Hypothalamus (tissue), 51 donors: ENCODE measurements at regions not wholly inside any gene's neighbourhood (a gene's known extent, or its start where the extent isn't known, plus 50 kb on each side); places are given as distances from the start of the nearest gene placed in this dataset.
A peak's percentile ranks its signal among the peaks of the same experiment; 100 is the strongest.

ENCODE experiments used
- DNase-seq, 51 donors: peaks; one replicate each; lab custom pipeline; 2025; lab: John Stamatoyannopoulos, UW

DNA sequence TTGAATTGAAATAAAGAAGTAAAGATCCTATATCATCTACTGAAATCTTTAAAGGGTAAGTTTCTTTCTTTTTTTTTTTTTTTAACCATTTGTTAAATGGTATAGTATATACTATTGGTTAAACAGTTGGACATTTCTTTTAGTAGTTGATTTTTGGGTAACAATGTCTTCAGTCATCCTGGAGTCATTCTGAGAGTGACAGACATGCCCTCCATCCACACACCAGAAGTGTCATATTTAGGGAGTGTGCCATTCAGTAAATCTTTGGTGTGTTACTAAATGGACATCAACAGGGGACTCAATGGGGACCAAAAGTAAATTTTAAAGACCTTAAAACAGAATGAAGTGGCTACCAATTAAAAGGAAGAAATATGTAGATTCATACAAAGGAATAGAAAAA lies 50.8 kb upstream of the SLC39A10 start:
- no peak for DNase-seq

DNA sequence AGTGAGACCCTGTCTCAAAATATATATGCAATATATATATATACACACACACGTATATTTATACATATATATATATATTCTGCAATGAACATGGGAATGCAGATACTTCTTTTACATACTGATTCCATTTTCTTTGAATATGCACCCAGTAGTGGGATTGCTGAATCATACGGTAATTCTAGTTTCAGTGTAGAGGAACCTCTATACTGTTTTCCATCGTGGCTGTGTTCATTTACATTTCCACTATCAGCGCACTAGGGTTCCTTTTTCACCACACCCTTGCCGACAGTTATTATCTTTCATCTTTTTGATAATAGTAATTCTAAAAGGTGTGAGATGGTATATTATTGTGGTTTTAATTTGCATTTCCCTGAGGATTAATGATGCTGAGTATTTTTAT lies 52.3 kb upstream of the SLC39A10 start:
- DNase-seq = no peak

DNA sequence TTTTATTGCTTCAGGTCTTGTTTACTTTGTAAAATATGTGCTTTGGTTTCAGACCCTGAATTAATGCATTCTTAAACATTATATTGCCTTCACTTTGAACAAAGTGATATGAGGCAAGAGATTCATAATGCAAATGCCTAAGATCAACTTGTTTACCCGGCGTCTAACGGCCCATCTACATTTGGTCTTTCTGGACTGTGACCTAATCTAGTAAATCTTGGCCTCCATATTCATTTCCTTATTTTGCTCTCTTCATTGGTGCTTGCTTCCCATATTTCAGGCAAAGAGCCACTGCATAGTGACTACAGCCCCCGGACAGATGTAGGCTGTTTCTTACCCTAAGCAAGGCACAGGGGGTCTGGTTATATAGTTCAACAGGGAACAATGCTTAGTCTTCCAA lies 53.0 kb upstream of the SLC39A10 start:
- DNase-seq = no peak

DNA sequence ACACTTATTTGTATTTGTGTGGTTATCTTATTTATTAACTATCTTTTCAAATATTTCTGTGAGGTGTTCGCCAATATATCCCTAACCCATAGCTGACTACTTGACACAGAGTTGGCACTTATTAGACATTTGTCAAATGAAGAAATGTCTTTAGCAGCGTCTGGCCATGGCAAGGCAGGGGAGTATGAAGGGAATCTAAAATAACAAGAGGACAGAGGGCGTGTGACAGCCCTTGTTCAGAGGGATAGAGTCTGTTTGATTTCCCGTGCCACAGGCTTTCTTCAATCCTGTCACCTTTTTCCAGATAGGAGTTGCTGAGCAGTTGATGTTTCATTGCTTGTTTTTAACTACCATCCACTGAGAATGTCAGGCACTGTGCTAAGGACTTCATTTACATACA lies 53.6 kb upstream of the SLC39A10 start:
- DNase-seq = no peak

DNA sequence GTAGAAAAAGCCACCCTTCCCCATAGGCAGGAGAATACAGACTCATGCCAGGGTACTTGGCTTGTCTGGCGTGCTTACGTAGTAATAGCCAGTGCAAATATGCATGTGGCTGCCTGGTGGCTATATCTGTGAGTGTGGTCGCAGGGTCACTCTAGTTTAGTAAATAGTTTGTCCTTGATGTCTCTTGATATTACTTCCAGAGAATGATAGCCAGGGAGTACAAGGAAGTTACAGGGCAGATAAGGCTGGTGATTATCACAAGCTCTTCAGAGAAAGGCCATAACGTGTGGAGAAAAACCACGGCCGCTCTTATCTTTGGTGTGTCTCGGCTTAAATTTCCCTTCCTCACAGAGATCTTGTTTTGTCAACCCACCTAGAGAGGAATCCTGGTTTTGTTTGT lies 54.3 kb upstream of the SLC39A10 start:
- no peak for DNase-seq

DNA sequence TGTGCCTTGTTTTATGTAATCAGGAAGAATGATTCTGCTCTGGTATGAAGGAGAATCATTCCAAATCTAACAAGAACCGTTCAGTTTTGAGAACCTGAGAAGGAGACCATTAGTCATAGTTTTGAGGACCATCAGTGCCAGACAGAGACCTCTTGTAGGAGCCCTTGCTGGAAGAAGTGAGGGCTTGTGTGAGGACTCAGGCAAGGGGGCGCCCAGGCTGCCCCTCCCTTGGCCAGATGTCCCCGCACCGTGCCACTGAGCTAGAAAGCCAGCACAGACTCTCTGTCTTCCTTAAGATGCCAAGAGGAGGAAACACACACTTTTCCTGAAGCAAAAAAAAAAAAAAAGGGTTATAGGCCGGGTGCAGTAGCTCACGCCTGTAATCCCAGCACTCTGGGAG lies 55.7 kb upstream of the SLC39A10 start:
- DNase-seq = peak in 1 of 51 donors; percentile 32

DNA sequence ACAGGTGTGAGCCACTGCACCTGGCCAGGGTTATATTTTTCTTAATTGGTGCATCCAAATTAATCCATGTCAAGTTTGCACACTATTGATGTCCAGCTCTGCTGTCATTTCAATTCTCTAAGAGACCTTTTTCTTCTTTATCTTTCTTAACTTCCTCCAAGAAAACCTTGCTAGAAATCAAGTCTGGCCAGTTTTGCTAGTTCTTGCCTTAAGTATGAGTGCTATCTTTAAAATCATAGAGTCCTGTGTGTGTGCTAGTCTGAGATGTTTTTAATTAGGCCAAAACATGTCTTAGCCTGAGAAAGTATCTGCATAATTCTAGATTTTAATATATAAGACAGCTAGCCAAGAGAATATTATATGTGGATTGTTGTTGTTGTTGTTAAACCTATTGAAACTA lies 56.2 kb upstream of the SLC39A10 start:
- no peak for DNase-seq

DNA sequence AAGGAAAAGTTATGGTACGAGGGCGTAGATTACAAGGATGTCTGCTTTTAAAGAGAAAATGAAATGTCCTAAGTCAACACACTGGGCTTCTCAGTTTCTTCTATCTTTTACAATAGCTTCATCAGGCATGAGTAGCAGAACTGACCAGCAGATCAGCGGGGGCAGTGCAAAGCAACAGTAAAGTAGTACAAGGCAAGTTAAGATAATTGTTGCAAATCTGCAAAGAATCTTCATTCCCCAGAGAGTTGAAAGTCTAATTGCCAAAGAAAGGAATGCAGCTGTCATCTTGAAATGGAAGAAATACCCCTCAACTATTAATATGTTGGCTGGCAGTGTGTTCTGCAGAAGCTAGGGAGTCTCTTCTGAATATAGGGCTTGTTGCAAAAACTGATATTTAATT lies 60.2 kb upstream of the SLC39A10 start:
- DNase-seq = no peak

DNA sequence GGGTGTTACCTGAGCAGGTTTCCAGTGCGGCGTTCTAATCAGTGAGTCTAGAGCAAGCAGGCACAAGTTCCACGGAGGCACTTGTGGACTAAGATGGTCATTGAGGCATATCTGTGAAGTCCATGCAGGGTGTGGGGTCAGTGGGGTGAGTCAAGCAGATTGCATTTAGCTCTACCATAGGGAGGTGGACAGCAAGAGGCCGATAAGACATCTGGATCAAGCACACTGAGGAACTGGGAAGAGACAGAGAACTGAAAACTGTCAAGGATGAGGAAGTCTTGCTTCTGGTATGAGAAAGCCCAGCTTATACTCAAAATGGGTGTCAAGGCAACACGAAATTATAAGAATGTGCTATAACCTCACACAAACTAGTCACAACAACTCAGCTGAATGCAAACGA lies 61.2 kb upstream of the SLC39A10 start:
- DNase-seq = no peak

DNA sequence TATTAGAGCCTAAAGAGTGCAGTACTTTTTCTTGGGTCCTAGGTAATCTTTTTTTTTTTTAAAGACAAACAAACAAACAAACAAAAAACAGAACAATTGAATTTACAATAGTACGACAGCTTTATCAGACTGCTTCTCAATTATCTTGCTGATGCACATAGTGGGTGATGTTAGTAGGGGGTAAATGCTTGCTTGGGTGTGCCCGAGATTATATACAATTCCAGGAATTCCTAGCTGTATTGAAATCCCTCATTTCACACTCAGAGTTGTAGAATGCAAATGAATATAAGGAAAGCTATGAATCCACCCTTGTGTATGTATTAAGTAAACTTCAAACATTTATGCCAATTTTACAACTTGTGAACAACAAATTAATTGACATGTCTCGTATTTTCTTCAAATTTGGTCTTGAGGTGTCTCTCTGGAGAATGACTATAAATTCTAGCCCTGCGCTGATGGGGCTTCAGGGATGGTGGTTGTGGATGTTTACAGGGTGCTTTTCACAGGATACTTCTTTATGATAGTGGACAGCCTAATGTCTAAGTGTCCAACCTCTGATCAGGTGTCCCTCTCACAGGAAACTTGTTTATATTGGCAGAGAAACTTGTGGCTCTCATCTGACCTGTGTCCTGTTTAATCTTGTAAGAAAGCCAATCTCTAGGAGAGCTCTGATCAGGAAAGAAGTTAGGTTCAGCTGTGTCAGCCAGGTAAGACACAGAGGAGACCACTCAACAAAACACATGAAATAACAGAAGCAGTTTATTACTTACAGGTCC lies 61.9 kb upstream of the SLC39A10 start:
- DNase-seq = no peak

DNA sequence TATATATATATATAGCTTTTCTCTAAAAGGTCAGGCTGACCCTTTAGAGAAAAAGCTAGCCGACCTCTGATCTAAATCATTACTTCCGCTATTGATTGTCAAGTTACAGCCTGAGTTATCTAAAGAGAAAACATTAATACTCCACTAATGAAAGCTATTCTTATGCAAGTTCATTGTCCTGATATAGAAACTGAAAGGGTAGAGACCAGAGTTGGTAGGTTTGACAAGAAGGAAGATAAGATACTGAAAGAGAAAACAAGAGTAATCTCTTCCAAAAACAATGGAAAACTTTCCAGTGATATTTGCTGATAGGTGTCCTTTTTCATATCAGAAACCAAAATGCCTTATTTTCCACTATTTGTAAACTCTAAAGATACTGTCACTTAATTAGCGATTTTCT lies 62.8 kb upstream of the SLC39A10 start:
- DNase-seq = no peak

DNA sequence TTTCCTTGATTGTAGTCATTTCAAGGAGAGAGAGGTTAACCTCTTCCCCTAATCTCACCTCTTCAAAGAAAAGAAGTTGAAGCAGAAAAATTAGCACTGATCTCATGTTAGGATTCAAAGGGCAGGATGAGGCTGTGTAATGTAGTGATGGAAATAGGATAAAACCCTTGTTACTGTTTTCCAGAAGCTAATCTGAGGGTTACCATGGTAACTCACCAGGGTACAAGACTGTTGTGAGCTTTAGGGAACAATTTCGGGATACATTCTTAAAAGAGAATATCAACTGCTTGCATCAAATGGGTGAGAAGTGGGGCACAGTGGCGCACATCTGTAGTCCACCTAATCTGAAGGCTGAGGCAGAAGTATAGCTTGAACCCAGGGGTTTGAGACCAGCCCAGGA lies 64.9 kb upstream of the SLC39A10 start:
- peak in 1 of 51 donors; percentile 40 for DNase-seq

DNA sequence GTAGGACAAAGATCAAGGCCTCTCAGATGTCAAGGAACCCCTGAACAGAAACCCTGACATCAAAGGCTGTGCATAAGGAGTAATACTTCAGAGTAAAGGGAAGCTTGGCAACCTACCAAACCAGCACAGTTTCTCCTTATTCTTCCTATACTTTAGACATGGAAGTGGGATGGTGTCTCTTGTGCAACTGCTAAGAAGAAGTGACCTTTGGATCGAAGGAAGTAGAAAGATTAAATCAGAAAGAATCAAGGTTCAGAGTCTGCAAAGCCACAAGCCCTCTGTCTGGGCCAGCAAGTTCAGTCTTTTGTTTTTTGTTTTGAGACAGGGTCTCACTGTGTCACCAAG lies 66.2 kb upstream of the SLC39A10 start:
- no peak for DNase-seq

DNA sequence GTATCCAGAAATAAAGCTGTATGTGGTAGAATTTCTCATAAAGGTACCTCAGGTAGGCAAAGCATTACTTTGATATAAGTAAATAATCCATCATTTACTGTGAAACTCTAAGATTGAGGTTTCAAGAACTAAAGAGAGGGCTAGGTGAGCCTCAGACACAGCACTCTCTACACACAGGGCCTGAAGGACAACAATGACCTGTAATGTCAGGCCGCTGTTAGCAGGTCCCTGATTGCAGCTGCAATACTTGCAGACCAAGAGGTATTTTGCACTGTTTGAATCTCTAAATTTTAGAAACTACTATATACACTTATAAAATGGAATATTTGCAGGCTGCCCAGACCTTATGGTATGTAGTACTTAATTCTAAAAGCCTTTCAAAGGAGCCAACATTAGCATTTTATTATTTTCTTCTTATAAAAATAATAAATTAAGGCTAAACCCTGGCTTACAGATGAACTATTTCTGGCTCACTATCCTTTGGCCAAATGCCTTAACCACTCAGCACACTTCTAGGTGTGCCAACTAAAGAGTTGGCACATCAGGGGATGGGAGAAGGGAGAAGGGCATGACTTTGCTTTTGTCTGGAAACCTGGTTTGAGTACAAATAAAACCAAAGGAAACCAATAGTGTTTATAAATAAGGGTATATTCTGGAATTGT lies 66.7 kb upstream of the SLC39A10 start:
- DNase-seq = no peak

DNA sequence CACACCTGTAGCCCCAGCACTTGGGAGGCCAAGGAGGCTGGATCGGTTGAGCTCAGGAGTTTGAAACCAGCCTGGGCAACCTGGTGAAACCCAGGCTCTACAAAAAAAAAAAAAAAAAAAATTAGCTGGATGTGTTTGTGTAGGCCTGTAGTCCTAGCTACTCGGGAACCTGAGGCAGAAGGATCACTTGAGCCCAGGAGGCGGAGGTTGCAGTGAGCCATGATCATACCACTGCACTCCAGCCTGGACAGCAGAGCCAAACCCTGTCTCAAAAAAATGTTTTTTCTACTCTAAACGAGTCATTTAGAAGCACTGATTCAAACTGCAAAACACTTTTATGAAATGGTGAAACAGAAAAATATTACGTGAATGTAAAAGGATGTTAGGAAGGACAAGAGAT lies 69.1 kb upstream of the SLC39A10 start:
- DNase-seq = no peak

DNA sequence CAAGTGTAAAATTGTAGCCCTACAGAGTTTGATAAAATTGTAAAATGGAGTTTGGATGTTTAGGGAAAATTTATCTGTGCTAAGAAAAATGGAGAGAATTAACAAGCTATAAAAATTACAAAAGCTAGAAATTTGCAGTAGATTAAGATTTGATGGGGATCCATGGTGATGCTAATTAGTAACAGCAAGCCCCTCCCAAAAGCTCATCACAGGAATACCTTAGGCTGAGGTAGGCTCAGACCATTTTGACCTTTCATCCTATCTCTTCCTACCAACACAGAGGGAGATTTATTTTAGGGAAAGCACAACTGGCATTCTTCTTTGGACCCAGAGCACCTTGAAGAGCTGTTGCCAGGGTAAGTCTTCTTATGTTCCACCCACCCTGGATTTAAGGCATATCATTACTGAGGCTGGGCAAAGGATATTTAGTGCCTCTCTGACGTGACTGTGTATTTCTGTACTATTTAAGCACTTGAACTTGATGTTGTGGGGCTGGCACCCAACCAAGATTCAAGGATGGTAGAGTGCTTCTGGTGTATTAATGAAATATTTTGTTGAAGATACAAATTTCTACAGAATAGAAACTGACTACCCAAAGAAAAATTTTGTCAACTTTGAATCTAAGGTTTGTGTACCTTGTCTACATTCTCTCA lies 70.8 kb upstream of the SLC39A10 start:
- no peak for DNase-seq

DNA sequence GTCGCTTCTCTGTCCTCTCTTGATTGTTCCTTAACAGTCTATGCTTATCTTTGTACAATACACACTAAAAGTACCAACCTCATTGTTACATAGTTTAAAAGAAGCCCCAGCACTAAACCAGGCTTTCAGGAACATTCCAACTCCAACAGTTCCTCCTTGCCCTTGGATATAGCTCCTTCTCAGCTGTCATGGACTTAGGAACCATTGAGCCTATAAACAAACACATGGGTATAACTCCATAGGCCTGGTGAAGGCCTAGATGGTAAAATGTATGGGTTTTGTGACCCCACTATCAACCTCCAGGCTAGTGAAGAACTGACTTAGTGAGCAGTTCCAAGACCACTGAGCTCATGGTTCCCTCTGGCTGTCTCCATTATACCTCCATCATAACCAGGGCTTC lies 74.8 kb upstream of the SLC39A10 start:
- DNase-seq = no peak

DNA sequence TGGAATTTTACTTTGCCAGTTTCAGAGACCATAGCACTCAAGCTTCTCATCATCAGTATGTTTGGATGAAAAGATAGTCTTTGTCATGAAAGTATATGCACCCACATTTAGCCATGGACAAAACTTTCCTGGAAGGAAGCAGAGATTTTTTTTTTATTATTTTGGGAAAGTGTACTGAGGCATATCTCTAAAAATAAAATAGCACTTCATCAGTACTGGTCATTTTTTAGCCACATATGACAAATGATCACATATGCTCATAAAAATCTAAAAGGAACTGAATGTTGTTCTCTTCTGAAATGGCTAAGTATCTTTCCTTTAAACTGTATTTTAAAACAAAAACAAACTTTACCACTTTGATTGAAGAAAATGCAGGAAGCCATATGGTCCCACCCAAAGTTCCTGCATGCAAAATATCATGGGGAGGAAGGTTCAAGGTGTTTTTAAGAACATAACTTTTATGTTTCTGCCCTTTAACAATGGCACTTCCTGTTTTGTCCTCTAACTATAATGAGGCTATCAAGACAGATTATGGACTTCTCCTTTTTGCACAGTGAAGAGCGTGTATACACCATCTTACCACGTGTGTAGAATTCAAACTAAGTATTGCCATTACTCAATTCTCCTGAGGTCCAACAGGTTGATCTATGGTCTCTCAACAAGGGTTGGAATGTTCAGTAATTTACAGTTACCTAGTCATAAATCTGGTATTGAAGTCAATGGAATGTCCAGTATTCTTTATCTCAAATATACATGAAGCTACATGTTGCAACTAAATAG lies 77.1 kb upstream of the SLC39A10 start:
- DNase-seq = no peak

DNA sequence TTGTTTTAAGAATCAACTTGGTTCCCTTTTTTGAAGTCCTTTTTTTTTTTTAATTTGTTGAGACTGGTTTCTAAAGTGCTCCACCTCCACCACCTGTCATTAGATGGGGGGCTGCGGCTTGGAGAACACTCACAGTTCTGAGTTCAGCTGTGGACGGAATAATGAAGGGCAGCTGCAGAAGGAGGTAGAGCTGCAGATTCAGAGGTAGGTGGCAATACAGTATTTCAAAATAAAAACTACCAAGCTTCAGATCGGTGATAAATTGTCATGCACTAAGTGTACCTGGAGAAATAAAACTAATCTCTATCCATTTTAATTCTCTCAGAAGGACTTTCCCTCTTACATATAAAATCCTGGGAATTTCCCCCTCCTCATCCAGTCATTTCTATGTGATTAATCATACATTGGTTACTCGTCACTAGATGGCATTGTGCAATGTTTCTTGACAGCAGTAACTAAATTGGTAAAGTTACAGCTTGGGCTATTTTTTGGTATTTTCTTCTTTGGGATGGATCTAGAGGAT lies 81.1 kb upstream of the SLC39A10 start:
- DNase-seq = no peak

DNA sequence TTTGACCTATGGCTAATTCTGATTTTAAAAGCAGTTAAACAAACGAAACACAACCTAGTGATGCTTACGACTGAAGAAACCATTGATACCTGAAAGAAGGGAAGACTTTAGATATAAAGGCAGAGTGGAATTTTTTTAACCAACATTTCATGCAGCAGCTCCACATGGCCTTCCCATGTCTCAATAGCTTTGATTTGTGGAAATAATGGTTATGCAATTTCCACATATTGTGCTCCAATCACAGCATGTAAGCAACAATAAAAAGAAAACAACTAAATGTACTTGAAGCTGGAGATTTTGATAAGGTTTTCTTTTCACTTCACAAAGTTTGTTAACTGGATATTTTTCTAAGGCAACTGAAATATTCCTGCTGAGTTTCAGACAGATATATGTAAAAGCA lies 82.0 kb upstream of the SLC39A10 start:
- no peak for DNase-seq

DNA sequence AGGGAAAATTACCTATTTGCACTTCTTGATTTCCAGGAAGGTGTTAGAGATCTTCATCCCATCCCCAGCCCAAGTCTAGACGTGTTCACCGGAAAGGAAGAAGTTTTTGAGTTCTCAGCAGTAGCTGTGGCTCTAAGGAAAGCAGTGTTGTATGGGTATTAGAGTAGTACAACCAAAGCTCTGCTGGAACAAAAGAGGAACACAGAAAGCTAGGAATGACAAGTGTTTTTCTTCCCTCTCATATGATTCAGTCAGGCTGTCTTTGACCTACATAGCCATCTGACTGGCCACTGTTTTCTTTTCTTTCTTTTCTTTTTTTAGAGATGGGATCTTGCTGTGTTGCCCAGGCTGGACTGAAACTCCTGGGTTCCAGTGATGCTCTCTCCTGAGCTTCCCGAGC lies 82.7 kb upstream of the SLC39A10 start:
- no peak for DNase-seq
